CD14-positive monocyte (primary cell): ENCODE measurements at regions not wholly inside any gene's neighbourhood (a gene's known extent, or its start where the extent isn't known, plus 50 kb on each side); places are given as distances from the start of the nearest gene placed in this dataset.

ENCODE experiments used
- DNase-seq, 3 donors: peaks; one replicate each; pipeline ENCODE4 v3.0.0-alpha.2; 2011 to 2022
- H2AFZ ChIP-seq: 2 replicates; pipeline ENCODE4 v1.6.0; 2012; ENCODE audit warnings: mild to moderate bottlenecking, low read depth, low read length, inconsistent platforms; ENCODE audit not compliant: insufficient read depth, poor library complexity, severe bottlenecking
- H3K27ac ChIP-seq, 2 donors: 1 replicate in 1 of 2; 2 replicates in 1 of 2; pipeline ENCODE4 v1.5.1; 2012 to 2013; ENCODE audit warnings: low read length in 2 of 2, control low read depth in 1 of 2, inconsistent platforms in 1 of 2, low read depth in 1 of 2, mild to moderate bottlenecking in 1 of 2
- H3K27me3 ChIP-seq, 2 donors: one replicate each; pipeline versions ENCODE4 v1.6.0 to v1.6.1; 2011 to 2013; ENCODE audit warnings: low read length in 2 of 2; ENCODE audit not compliant: control insufficient read depth in 2 of 2, insufficient read depth in 2 of 2
- H3K36me3 ChIP-seq, 2 donors: replicated peaks in 1 of 2; 1 replicate in 1 of 2; 2 replicates in 1 of 2; pipeline versions ENCODE4 v1.5.1 to v1.6.1; 2012 to 2013; ENCODE audit warnings: low read length in 2 of 2, control low read depth in 1 of 2, inconsistent platforms in 1 of 2, mild to moderate bottlenecking in 1 of 2; ENCODE audit not compliant: insufficient read depth in 2 of 2, control insufficient read depth in 1 of 2
- H3K4me1 ChIP-seq, 2 donors: 1 replicate in 1 of 2; 2 replicates in 1 of 2; pipeline versions ENCODE4 v1.5.1 to v1.6.1; 2012 to 2013; ENCODE audit warnings: low read length in 2 of 2, control low read depth in 1 of 2, inconsistent platforms in 1 of 2, mild to moderate bottlenecking in 1 of 2, moderate library complexity in 1 of 2; ENCODE audit not compliant: insufficient read depth in 2 of 2, control insufficient read depth in 1 of 2
- H3K4me2 ChIP-seq: replicated peaks from 2 replicates; pipeline ENCODE3; 2012; ENCODE audit warnings: low read length, moderate library complexity, mild to moderate bottlenecking; ENCODE audit not compliant: poor library complexity, severe bottlenecking; ENCODE audit errors: extremely low read depth
- H3K4me3 ChIP-seq, 3 experiments: fragments of 200-600 bp in 1 of 3; sonication (generic) in 1 of 3; replicated peaks in 1 of 3; 1 replicate in 2 of 3; 2 replicates in 1 of 3; pipeline ENCODE4 v1.5.1; 2011 to 2013; ENCODE audit warnings: low read length in 3 of 3, mild to moderate bottlenecking in 3 of 3, control low read depth in 2 of 3, low read depth in 2 of 3, inconsistent platforms in 1 of 3, moderate library complexity in 1 of 3
- H3K79me2 ChIP-seq: 2 replicates; pipeline ENCODE4 v1.6.0; 2012; ENCODE audit warnings: mild to moderate bottlenecking, control low read depth, inconsistent platforms, low read length, moderate library complexity; ENCODE audit not compliant: insufficient read depth
- H3K9ac ChIP-seq: 2 replicates; pipeline ENCODE4 v1.6.0; 2017; ENCODE audit warnings: low read length, mild to moderate bottlenecking; ENCODE audit not compliant: insufficient read depth, poor library complexity, severe bottlenecking
- H3K9me3 ChIP-seq, 2 donors: replicated peaks in 1 of 2; 1 replicate in 1 of 2; 2 replicates in 1 of 2; pipeline versions ENCODE4 v1.5.1 to v1.6.1; 2012 to 2013; ENCODE audit warnings: low read length in 2 of 2, control low read depth in 1 of 2; ENCODE audit not compliant: control insufficient read depth in 1 of 2, insufficient read depth in 1 of 2
- H4K20me1 ChIP-seq: 2 replicates; pipeline ENCODE4 v1.6.0; 2012; ENCODE audit warnings: mild to moderate bottlenecking, low read length, control low read depth, moderate library complexity; ENCODE audit not compliant: insufficient read depth
- H3K27ac Mint-ChIP-seq, 7 donors: one replicate each; pipeline ENCODE4 v1.8.0; 2020; ENCODE audit warnings: mild to moderate bottlenecking in 7 of 7, mixed read lengths in 7 of 7, moderate library complexity in 6 of 7, inconsistent platforms in 2 of 7
- H3K27me3 Mint-ChIP-seq, 3 donors: one replicate each; pipeline ENCODE4 v1.8.0; 2021 to 2022; ENCODE audit warnings: low read depth in 3 of 3, mild to moderate bottlenecking in 3 of 3, mixed read lengths in 3 of 3, moderate library complexity in 3 of 3, inconsistent platforms in 1 of 3
- H3K36me3 Mint-ChIP-seq, 2 donors: one replicate each; pipeline ENCODE4 v1.8.0; 2020; ENCODE audit warnings: mixed read lengths in 2 of 2, inconsistent platforms in 1 of 2, mild to moderate bottlenecking in 1 of 2
- H3K4me1 Mint-ChIP-seq: one replicate; pipeline ENCODE4 v1.8.0; 2020; ENCODE audit warnings: mild to moderate bottlenecking, mixed read lengths
- H3K4me3 Mint-ChIP-seq, 2 donors: one replicate each; pipeline ENCODE4 v1.8.0; 2020; ENCODE audit warnings: mild to moderate bottlenecking in 2 of 2, mixed read lengths in 2 of 2, moderate library complexity in 1 of 2
- H3K9me3 Mint-ChIP-seq, 7 donors: one replicate each; pipeline ENCODE4 v1.8.0; 2020 to 2022; ENCODE audit warnings: mixed read lengths in 7 of 7, mild to moderate bottlenecking in 6 of 7, moderate library complexity in 6 of 7, inconsistent platforms in 2 of 7
- CTCF ChIP-seq: fragments of 200-600 bp; IDR thresholded peaks from one replicate; pipeline ENCODE4 v1.8.0; 2022; ENCODE audit warnings: antibody characterized with exemption, mild to moderate bottlenecking
- WGBS: methylation state at CpG from one replicate; pipeline ENCODE4 v1.1.5; 2013; ENCODE audit warnings: missing lambda C conversion rate; ENCODE audit not compliant: insufficient coverage; 5-methylcytosine and 5-hydroxymethylcytosine counted together
- intact Hi-C, 2 donors: fragments of 100-400 bp; cut with micrococcal nuclease; formaldehyde crosslinking; loops; one replicate each; pipeline versions ENCODE4 v1.15.0 to v1.15.1; 2023

- H3K27ac Mint-ChIP-seq, result no peak overlapping the region
- no peak for DNase-seq
- Histone ChIP-seq H3K9me3 (peaks cover 0 to 3% of the 10 kb centered on the region in 2 donors), H3K4me1 (no peaks in the 10 kb centered on the region), H4K20me1 (no peaks in the 10 kb centered on the region), H3K4me2 (no peak overlapping the region), H3K79me2 (no peaks in the 10 kb centered on the region), H3K4me3 (no peak overlapping the region), H3K36me3 (no peaks in the 10 kb centered on the region), H3K27ac (no peak overlapping the region), H2AFZ (no peak overlapping the region), H3K27me3 (no peaks in the 10 kb centered on the region), H3K9ac (no peak overlapping the region)
- peaks cover 0 to 3% (median 0%) of the 10 kb centered on the region in 7 donors for H3K9me3 Mint-ChIP-seq
- no CpG with 5 or more reads among the region's 2 CpGs for WGBS
- H3K4me3 Mint-ChIP-seq, result no peak overlapping the region
- TF ChIP-seq CTCF, result no peak
- intact Hi-C loops, result no loop called here
- peaks cover 0 to 2% (median 1%) of the 10 kb centered on the region in 3 donors for H3K27me3 Mint-ChIP-seq
- H3K4me1 Mint-ChIP-seq, result no peaks in the 10 kb centered on the region
- no peaks in the 10 kb centered on the region for H3K36me3 Mint-ChIP-seq
Observed at GRCh38 chr2:177124371-177124770, 88.2 kb upstream of the HNRNPA3 start.

GRCh38 chr2:177127821-177128220, 84.8 kb upstream of the HNRNPA3 start:
- DNase-seq, result no peak
- H3K79me2 ChIP-seq, result no peaks in the 10 kb centered on the region
- H3K4me2 ChIP-seq, result no peak overlapping the region
- H3K9ac ChIP-seq, result no peak overlapping the region
- no peak overlapping the region for H3K4me3 ChIP-seq
- no peaks in the 10 kb centered on the region for H4K20me1 ChIP-seq
- Mint-ChIP-seq H3K4me1 (no peaks in the 10 kb centered on the region), H3K4me3 (no peak overlapping the region), H3K27me3 (peaks cover 1 to 3% (median 1%) of the 10 kb centered on the region in 3 donors), H3K9me3 (peaks cover 0 to 5% (median 0%) of the 10 kb centered on the region in 7 donors), H3K36me3 (no peaks in the 10 kb centered on the region), H3K27ac (no peak overlapping the region)
- H3K4me1 ChIP-seq, result no peaks in the 10 kb centered on the region
- peaks cover 0 to 2% of the 10 kb centered on the region in 2 donors for H3K27me3 ChIP-seq
- H3K9me3 ChIP-seq, result peaks cover 0 to 3% of the 10 kb centered on the region in 2 donors
- intact Hi-C loops, result no loop called here
- H3K36me3 ChIP-seq, result no peaks in the 10 kb centered on the region
- H2AFZ ChIP-seq, result no peak overlapping the region
- H3K27ac ChIP-seq, result no peak overlapping the region
- WGBS, result 100% methylated on average over 2 of the region's 6 CpGs
- TF ChIP-seq CTCF, result no peak
